ENCODE measurements at regions not wholly inside any gene's neighbourhood (a gene's known extent, or its start where the extent isn't known, plus 50 kb on each side); places are given as distances from the start of the nearest gene placed in this dataset.

DNA sequence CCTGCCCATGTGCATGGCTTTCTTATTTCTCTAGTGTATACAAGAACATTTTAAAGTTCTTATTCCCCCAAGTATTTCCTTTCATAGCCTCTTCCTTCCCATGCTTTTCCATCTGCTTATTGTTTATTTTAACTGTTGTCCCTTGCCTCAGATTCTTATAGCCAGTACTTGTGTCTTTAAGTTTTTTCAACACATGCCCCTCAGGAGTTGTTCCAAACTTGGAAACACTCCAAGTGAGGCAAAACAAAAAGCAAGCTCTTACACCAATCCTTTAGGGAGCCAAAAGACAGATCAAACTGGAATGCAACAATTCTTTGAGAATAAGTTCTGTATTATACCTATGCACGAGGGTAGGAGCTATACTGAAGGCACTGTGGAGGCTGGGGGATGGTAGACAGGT lies 222.0 kb upstream of the STK26 start:
- TF ChIP-seq ISL1 (CRISPR knock-in tag; IDR thresholded peaks at IDR 0.05): no peak
- TF ChIP-seq, protein P1, sequence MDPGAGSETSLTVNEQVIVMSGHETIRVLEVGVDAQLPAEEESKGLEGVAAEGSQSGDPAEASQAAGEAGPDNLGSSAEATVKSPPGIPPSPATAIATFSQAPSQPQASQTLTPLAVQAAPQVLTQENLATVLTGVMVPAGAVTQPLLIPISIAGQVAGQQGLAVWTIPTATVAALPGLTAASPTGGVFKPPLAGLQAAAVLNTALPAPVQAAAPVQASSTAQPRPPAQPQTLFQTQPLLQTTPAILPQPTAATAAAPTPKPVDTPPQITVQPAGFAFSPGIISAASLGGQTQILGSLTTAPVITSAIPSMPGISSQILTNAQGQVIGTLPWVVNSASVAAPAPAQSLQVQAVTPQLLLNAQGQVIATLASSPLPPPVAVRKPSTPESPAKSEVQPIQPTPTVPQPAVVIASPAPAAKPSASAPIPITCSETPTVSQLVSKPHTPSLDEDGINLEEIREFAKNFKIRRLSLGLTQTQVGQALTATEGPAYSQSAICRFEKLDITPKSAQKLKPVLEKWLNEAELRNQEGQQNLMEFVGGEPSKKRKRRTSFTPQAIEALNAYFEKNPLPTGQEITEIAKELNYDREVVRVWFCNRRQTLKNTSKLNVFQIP (CRISPR knock-in tag; IDR thresholded peaks at IDR 0.05; ENCODE audit: borderline replicate concordance, low read depth): no peak
- TF ChIP-seq, protein P2, sequence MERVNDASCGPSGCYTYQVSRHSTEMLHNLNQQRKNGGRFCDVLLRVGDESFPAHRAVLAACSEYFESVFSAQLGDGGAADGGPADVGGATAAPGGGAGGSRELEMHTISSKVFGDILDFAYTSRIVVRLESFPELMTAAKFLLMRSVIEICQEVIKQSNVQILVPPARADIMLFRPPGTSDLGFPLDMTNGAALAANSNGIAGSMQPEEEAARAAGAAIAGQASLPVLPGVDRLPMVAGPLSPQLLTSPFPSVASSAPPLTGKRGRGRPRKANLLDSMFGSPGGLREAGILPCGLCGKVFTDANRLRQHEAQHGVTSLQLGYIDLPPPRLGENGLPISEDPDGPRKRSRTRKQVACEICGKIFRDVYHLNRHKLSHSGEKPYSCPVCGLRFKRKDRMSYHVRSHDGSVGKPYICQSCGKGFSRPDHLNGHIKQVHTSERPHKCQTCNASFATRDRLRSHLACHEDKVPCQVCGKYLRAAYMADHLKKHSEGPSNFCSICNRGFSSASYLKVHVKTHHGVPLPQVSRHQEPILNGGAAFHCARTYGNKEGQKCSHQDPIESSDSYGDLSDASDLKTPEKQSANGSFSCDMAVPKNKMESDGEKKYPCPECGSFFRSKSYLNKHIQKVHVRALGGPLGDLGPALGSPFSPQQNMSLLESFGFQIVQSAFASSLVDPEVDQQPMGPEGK (CRISPR knock-in tag; IDR thresholded peaks at IDR 0.05; ENCODE audit: borderline replicate concordance): no peak
- TF ChIP-seq CSDC2 (CRISPR knock-in tag; IDR thresholded peaks at IDR 0.05): no peak
- TF ChIP-seq, protein P3, sequence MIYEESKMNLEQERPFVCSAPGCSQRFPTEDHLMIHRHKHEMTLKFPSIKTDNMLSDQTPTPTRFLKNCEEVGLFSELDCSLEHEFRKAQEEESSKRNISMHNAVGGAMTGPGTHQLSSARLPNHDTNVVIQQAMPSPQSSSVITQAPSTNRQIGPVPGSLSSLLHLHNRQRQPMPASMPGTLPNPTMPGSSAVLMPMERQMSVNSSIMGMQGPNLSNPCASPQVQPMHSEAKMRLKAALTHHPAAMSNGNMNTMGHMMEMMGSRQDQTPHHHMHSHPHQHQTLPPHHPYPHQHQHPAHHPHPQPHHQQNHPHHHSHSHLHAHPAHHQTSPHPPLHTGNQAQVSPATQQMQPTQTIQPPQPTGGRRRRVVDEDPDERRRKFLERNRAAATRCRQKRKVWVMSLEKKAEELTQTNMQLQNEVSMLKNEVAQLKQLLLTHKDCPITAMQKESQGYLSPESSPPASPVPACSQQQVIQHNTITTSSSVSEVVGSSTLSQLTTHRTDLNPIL (CRISPR knock-in tag; IDR thresholded peaks at IDR 0.05; ENCODE audit: low read depth): no peak
- TF ChIP-seq, protein P4, sequence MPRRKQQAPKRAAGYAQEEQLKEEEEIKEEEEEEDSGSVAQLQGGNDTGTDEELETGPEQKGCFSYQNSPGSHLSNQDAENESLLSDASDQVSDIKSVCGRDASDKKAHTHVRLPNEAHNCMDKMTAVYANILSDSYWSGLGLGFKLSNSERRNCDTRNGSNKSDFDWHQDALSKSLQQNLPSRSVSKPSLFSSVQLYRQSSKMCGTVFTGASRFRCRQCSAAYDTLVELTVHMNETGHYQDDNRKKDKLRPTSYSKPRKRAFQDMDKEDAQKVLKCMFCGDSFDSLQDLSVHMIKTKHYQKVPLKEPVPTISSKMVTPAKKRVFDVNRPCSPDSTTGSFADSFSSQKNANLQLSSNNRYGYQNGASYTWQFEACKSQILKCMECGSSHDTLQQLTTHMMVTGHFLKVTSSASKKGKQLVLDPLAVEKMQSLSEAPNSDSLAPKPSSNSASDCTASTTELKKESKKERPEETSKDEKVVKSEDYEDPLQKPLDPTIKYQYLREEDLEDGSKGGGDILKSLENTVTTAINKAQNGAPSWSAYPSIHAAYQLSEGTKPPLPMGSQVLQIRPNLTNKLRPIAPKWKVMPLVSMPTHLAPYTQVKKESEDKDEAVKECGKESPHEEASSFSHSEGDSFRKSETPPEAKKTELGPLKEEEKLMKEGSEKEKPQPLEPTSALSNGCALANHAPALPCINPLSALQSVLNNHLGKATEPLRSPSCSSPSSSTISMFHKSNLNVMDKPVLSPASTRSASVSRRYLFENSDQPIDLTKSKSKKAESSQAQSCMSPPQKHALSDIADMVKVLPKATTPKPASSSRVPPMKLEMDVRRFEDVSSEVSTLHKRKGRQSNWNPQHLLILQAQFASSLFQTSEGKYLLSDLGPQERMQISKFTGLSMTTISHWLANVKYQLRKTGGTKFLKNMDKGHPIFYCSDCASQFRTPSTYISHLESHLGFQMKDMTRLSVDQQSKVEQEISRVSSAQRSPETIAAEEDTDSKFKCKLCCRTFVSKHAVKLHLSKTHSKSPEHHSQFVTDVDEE (CRISPR knock-in tag; IDR thresholded peaks at IDR 0.05): no peak
- no peak for TF ChIP-seq ZC3H10 (CRISPR knock-in tag; IDR thresholded peaks at IDR 0.05)
- TF ChIP-seq SNAI2 (CRISPR knock-in tag; IDR thresholded peaks at IDR 0.05): no peak
- no peak for TF ChIP-seq ZNF70 (CRISPR knock-in tag; IDR thresholded peaks at IDR 0.05)

Data from SK-N-SH treated with all-trans-retinoic acid at 6 μM for 48 hours (cell line).